CD8-positive, alpha-beta memory T cell (primary cell): ENCODE measurements at regions not wholly inside any gene's neighbourhood (a gene's known extent, or its start where the extent isn't known, plus 50 kb on each side); places are given as distances from the start of the nearest gene placed in this dataset.

Experiments used
- CTCF ChIA-PET: fragments of 350-600 bp; sonication (Branson Sonifier 250); formaldehyde crosslinking; loops from one replicate; lab custom pipeline; 2021; ENCODE audit warnings: antibody characterized with exemption; lab: Charles Lee
- POLR2A ChIA-PET: fragments of 350-600 bp; sonication (Branson Sonifier 250); formaldehyde crosslinking; loops from one replicate; lab custom pipeline; 2021; ENCODE audit warnings: antibody characterized with exemption; lab: Charles Lee
- DNase-seq, 5 donors: peaks; one replicate each; pipeline versions ENCODE4 v3.0.0 to v3.0.0-alpha.2; 2020 to 2022; ENCODE audit warnings: mixed read lengths in 1 of 5
- H3K27ac ChIP-seq: one replicate; pipeline ENCODE4 v1.7.0; 2013; ENCODE audit warnings: low read depth, mild to moderate bottlenecking, low read length, moderate library complexity
- H3K27me3 ChIP-seq: 2 replicates; pipeline ENCODE4 v1.7.0; 2013; ENCODE audit warnings: low read length, mild to moderate bottlenecking; ENCODE audit not compliant: insufficient read depth, poor library complexity, severe bottlenecking
- H3K36me3 ChIP-seq: 2 replicates; pipeline ENCODE4 v1.7.0; 2013; ENCODE audit warnings: mild to moderate bottlenecking, low read length, moderate library complexity; ENCODE audit not compliant: insufficient read depth
- H3K4me1 ChIP-seq: 2 replicates; pipeline ENCODE4 v1.7.0; 2013; ENCODE audit warnings: mild to moderate bottlenecking, low read length, moderate library complexity; ENCODE audit not compliant: insufficient read depth
- H3K4me3 ChIP-seq: 2 replicates; pipeline ENCODE4 v1.7.0; 2013; ENCODE audit warnings: mild to moderate bottlenecking, low read length
- H3K9me3 ChIP-seq: 2 replicates; pipeline ENCODE4 v1.7.0; 2013; ENCODE audit warnings: mild to moderate bottlenecking, low read length
- H3K27ac Mint-ChIP-seq, 8 donors: one replicate each; pipeline ENCODE4 v1.8.0; 2020 to 2021; ENCODE audit warnings: mixed read lengths in 8 of 8, mild to moderate bottlenecking in 6 of 8, inconsistent platforms in 3 of 8, moderate library complexity in 3 of 8
- H3K27me3 Mint-ChIP-seq, 2 donors: one replicate each; pipeline ENCODE4 v1.8.0; 2020 to 2021; ENCODE audit warnings: mixed read lengths in 2 of 2, mild to moderate bottlenecking in 1 of 2, moderate library complexity in 1 of 2
- H3K36me3 Mint-ChIP-seq, 3 donors: one replicate each; pipeline ENCODE4 v1.8.0; 2020 to 2021; ENCODE audit warnings: mixed read lengths in 3 of 3, inconsistent platforms in 1 of 3, mild to moderate bottlenecking in 1 of 3
- H3K4me1 Mint-ChIP-seq, 3 donors: one replicate each; pipeline ENCODE4 v1.8.0; 2020 to 2021; ENCODE audit warnings: mixed read lengths in 3 of 3, inconsistent platforms in 1 of 3, mild to moderate bottlenecking in 1 of 3
- H3K4me3 Mint-ChIP-seq, 7 donors: one replicate each; pipeline ENCODE4 v1.8.0; 2020 to 2021; ENCODE audit warnings: mixed read lengths in 7 of 7, mild to moderate bottlenecking in 6 of 7, moderate library complexity in 4 of 7, inconsistent platforms in 2 of 7
- H3K9me3 Mint-ChIP-seq, 5 donors: one replicate each; pipeline ENCODE4 v1.8.0; 2020 to 2022; ENCODE audit warnings: mixed read lengths in 5 of 5, mild to moderate bottlenecking in 3 of 5, moderate library complexity in 2 of 5, inconsistent platforms in 1 of 5

GRCh38 chr6:14689639-14690038 lies 556.2 kb upstream of the JARID2 start:
- Histone ChIP-seq H3K36me3 (no peaks in the 10 kb centered on the region), H3K27ac (no peak overlapping the region), H3K4me3 (no peak overlapping the region), H3K9me3 (no peaks in the 10 kb centered on the region), H3K4me1 (no peaks in the 10 kb centered on the region), H3K27me3 (no peaks in the 10 kb centered on the region)
- ChIA-PET POLR2A (no interaction called here), CTCF (no interaction called here)
- Mint-ChIP-seq H3K4me3 (no peak overlapping the region), H3K4me1 (no peaks in the 10 kb centered on the region), H3K9me3 (no peaks in the 10 kb centered on the region), H3K36me3 (no peaks in the 10 kb centered on the region), H3K27ac (no peak overlapping the region), H3K27me3 (no peaks in the 10 kb centered on the region)
- DNase-seq: no peak

GRCh38 chr6:14690120-14691056 lies 555.5 kb upstream of the JARID2 start:
- Histone ChIP-seq H3K27me3 (no peaks in the 10 kb centered on the region), H3K4me1 (no peaks in the 10 kb centered on the region), H3K9me3 (no peaks in the 10 kb centered on the region), H3K36me3 (no peaks in the 10 kb centered on the region), H3K4me3 (no peak overlapping the region), H3K27ac (no peak overlapping the region)
- Mint-ChIP-seq H3K4me3 (no peak overlapping the region), H3K27ac (peak overlapping the region in 1 of 8 donors; percentile 6), H3K27me3 (no peaks in the 10 kb centered on the region), H3K4me1 (no peaks in the 10 kb centered on the region), H3K36me3 (no peaks in the 10 kb centered on the region), H3K9me3 (no peaks in the 10 kb centered on the region)
- no peak for DNase-seq
- ChIA-PET POLR2A (no interaction called here), CTCF (no interaction called here)

GRCh38 chr6:14692208-14692607 lies 553.7 kb upstream of the JARID2 start:
- Histone ChIP-seq H3K27me3 (no peaks in the 10 kb centered on the region), H3K4me1 (no peaks in the 10 kb centered on the region), H3K9me3 (no peaks in the 10 kb centered on the region), H3K4me3 (no peak overlapping the region), H3K27ac (no peak overlapping the region), H3K36me3 (no peaks in the 10 kb centered on the region)
- DNase-seq: no peak
- ChIA-PET CTCF (no interaction called here), POLR2A (no interaction called here)
- H3K4me3 Mint-ChIP-seq: no peak overlapping the region
- H3K36me3 Mint-ChIP-seq: no peaks in the 10 kb centered on the region
- H3K27ac Mint-ChIP-seq: no peak overlapping the region
- no peaks in the 10 kb centered on the region for H3K4me1 Mint-ChIP-seq
- no peaks in the 10 kb centered on the region for H3K27me3 Mint-ChIP-seq
- H3K9me3 Mint-ChIP-seq: no peaks in the 10 kb centered on the region

- peak overlapping the region in 1 of 8 donors; percentile 35 for H3K27ac Mint-ChIP-seq
- no peaks in the 10 kb centered on the region for H3K4me1 ChIP-seq
- no peaks in the 10 kb centered on the region for H3K9me3 ChIP-seq
- no peaks in the 10 kb centered on the region for H3K9me3 Mint-ChIP-seq
- H3K27me3 ChIP-seq: no peaks in the 10 kb centered on the region
- no peaks in the 10 kb centered on the region for H3K27me3 Mint-ChIP-seq
- no peak overlapping the region for H3K4me3 ChIP-seq
- H3K27ac ChIP-seq: no peak overlapping the region
- no peaks in the 10 kb centered on the region for H3K4me1 Mint-ChIP-seq
- no peak overlapping the region for H3K4me3 Mint-ChIP-seq
- POLR2A ChIA-PET: no interaction called here
- H3K36me3 Mint-ChIP-seq: no peaks in the 10 kb centered on the region
- DNase-seq: no peak
- no peaks in the 10 kb centered on the region for H3K36me3 ChIP-seq
- CTCF ChIA-PET: no interaction called here
Measured at GRCh38 chr6:14693301-14694192, 552.3 kb upstream of the JARID2 start.

GRCh38 chr6:14694308-14694707 lies 551.6 kb upstream of the JARID2 start:
- H3K27me3 Mint-ChIP-seq: no peaks in the 10 kb centered on the region
- no peak overlapping the region for H3K4me3 Mint-ChIP-seq
- H3K9me3 Mint-ChIP-seq: no peaks in the 10 kb centered on the region
- H3K36me3 Mint-ChIP-seq: no peaks in the 10 kb centered on the region
- Histone ChIP-seq H3K36me3 (no peaks in the 10 kb centered on the region), H3K9me3 (no peaks in the 10 kb centered on the region), H3K4me1 (no peaks in the 10 kb centered on the region), H3K27ac (no peak overlapping the region), H3K27me3 (no peaks in the 10 kb centered on the region), H3K4me3 (no peak overlapping the region)
- H3K4me1 Mint-ChIP-seq: no peaks in the 10 kb centered on the region
- no peak for DNase-seq
- ChIA-PET POLR2A (no interaction called here), CTCF (no interaction called here)
- no peak overlapping the region for H3K27ac Mint-ChIP-seq

GRCh38 chr6:14695579-14695978 lies 550.3 kb upstream of the JARID2 start:
- Histone ChIP-seq H3K9me3 (no peaks in the 10 kb centered on the region), H3K27ac (no peak overlapping the region), H3K4me1 (no peaks in the 10 kb centered on the region), H3K36me3 (no peaks in the 10 kb centered on the region), H3K4me3 (no peak overlapping the region), H3K27me3 (no peaks in the 10 kb centered on the region)
- Mint-ChIP-seq H3K36me3 (peaks cover 0 to 3% (median 0%) of the 10 kb centered on the region in 3 donors), H3K4me3 (no peak overlapping the region), H3K4me1 (no peaks in the 10 kb centered on the region), H3K27me3 (no peaks in the 10 kb centered on the region), H3K9me3 (peaks cover 0 to 2% (median 0%) of the 10 kb centered on the region in 5 donors), H3K27ac (no peak overlapping the region)
- POLR2A ChIA-PET: no interaction called here
- no peak for DNase-seq
- CTCF ChIA-PET: no interaction called here

GRCh38 chr6:14696367-14696766 lies 549.5 kb upstream of the JARID2 start:
- Histone ChIP-seq H3K27me3 (no peaks in the 10 kb centered on the region), H3K9me3 (no peaks in the 10 kb centered on the region), H3K4me1 (no peaks in the 10 kb centered on the region), H3K36me3 (no peaks in the 10 kb centered on the region), H3K4me3 (no peak overlapping the region), H3K27ac (no peak overlapping the region)
- H3K27ac Mint-ChIP-seq: no peak overlapping the region
- no peaks in the 10 kb centered on the region for H3K27me3 Mint-ChIP-seq
- no peak for DNase-seq
- ChIA-PET CTCF (no interaction called here), POLR2A (no interaction called here)
- no peak overlapping the region for H3K4me3 Mint-ChIP-seq
- H3K36me3 Mint-ChIP-seq: peaks cover 0 to 3% (median 0%) of the 10 kb centered on the region in 3 donors
- no peaks in the 10 kb centered on the region for H3K4me1 Mint-ChIP-seq
- peaks cover 0 to 2% (median 0%) of the 10 kb centered on the region in 5 donors for H3K9me3 Mint-ChIP-seq

- Mint-ChIP-seq H3K36me3 (peaks cover 0 to 3% (median 0%) of the 10 kb centered on the region in 3 donors), H3K27ac (no peak overlapping the region), H3K4me1 (peaks cover 0 to under 1% (median 0%) of the 10 kb centered on the region in 3 donors), H3K9me3 (peaks cover 0 to 2% (median 0%) of the 10 kb centered on the region in 5 donors), H3K4me3 (no peak overlapping the region), H3K27me3 (no peaks in the 10 kb centered on the region)
- Histone ChIP-seq H3K36me3 (no peaks in the 10 kb centered on the region), H3K4me1 (no peaks in the 10 kb centered on the region), H3K27me3 (no peaks in the 10 kb centered on the region), H3K9me3 (no peaks in the 10 kb centered on the region), H3K27ac (no peak overlapping the region), H3K4me3 (no peak overlapping the region)
- ChIA-PET CTCF (no interaction called here), POLR2A (no interaction called here)
- no peak for DNase-seq
Measured at GRCh38 chr6:14697427-14697826, 548.4 kb upstream of the JARID2 start.
